Loucy (cell line): ENCODE measurements at regions not wholly inside any gene's neighbourhood (a gene's known extent, or its start where the extent isn't known, plus 50 kb on each side); places are given as distances from the start of the nearest gene placed in this dataset.

Source experiments
- H2AFZ ChIP-seq: fragments of 200-600 bp; sonication (generic); 2 replicates; pipeline ENCODE4 v1.6.0; 2016; ENCODE audit warnings: antibody characterized with exemption, mild to moderate bottlenecking, low read length, moderate library complexity
- H3F3A ChIP-seq: fragments of 200-600 bp; 2 replicates; pipeline ENCODE4 v1.6.0; 2016; ENCODE audit warnings: antibody characterized with exemption, low read depth, mild to moderate bottlenecking
- H3K27me3 ChIP-seq: fragments of 200-600 bp; sonication (generic); 2 replicates; pipeline ENCODE4 v1.6.1; 2014; ENCODE audit warnings: low read length, mild to moderate bottlenecking; ENCODE audit not compliant: insufficient read depth, poor library complexity, severe bottlenecking
- H3K36me3 ChIP-seq: fragments of 200-600 bp; sonication (generic); 2 replicates; pipeline ENCODE4 v1.6.1; 2016; ENCODE audit warnings: low read length; ENCODE audit not compliant: insufficient read depth
- H3K4me1 ChIP-seq: fragments of 200-600 bp; sonication (generic); 2 replicates; pipeline ENCODE4 v1.5.1; 2014; ENCODE audit warnings: low read length, mild to moderate bottlenecking; ENCODE audit not compliant: insufficient read depth, poor library complexity, severe bottlenecking
- H3K4me2 ChIP-seq: fragments of 200-600 bp; sonication (generic); 2 replicates; pipeline ENCODE4 v1.6.0; 2014; ENCODE audit warnings: antibody characterized with exemption, low read length, low read depth, mild to moderate bottlenecking; ENCODE audit not compliant: poor library complexity, severe bottlenecking
- H3K4me3 ChIP-seq: fragments of 200-600 bp; sonication (generic); 2 replicates; pipeline ENCODE4 v1.5.1; 2014; ENCODE audit warnings: low read length, mild to moderate bottlenecking, mixed read lengths; ENCODE audit not compliant: poor library complexity, severe bottlenecking
- H3K79me2 ChIP-seq: fragments of 200-600 bp; sonication (generic); 2 replicates; pipeline ENCODE4 v1.6.1; 2014; ENCODE audit warnings: low read length; ENCODE audit not compliant: insufficient read depth
- H3K9ac ChIP-seq: fragments of 200-600 bp; sonication (generic); 2 replicates; pipeline ENCODE4 v1.6.0; 2014; ENCODE audit warnings: mild to moderate bottlenecking, low read depth, low read length, moderate library complexity; ENCODE audit not compliant: poor library complexity, severe bottlenecking
- H3K9me2 ChIP-seq: fragments of 200-600 bp; sonication (generic); replicated peaks from 2 replicates; pipeline ENCODE4 v1.6.1; 2016; ENCODE audit warnings: low read depth, low read length, mixed read lengths
- H3K9me3 ChIP-seq: fragments of 200-600 bp; sonication (generic); 2 replicates; pipeline ENCODE4 v1.6.1; 2014; ENCODE audit warnings: mild to moderate bottlenecking, antibody characterized with exemption, low read length, low read depth; ENCODE audit not compliant: insufficient read depth
- H4K20me1 ChIP-seq: fragments of 200-600 bp; sonication (generic); 2 replicates; pipeline ENCODE4 v1.6.0; 2014; ENCODE audit warnings: antibody characterized with exemption, low read length, mild to moderate bottlenecking; ENCODE audit not compliant: insufficient read depth, poor library complexity, severe bottlenecking
- CTCF ChIP-seq: fragments of 200-600 bp; sonication (generic); conservative IDR thresholded peaks from 2 replicates; pipeline ENCODE4 v1.5.1; 2014; ENCODE audit warnings: mild to moderate bottlenecking, antibody characterized with exemption, low read length
- EZH2phosphoT487 ChIP-seq: fragments of 200-600 bp; IDR thresholded peaks from 2 replicates; pipeline ENCODE4 v1.6.1; 2018; ENCODE audit warnings: antibody characterized with exemption, mild to moderate bottlenecking, moderate library complexity, borderline replicate concordance

- no peaks in the 10 kb centered on the region for H4K20me1 ChIP-seq
- H3K9me3 ChIP-seq, result no peaks in the 10 kb centered on the region
- no peak overlapping the region for H3K9ac ChIP-seq
- no peaks in the 10 kb centered on the region for H3K79me2 ChIP-seq
- H3K9me2 ChIP-seq, result no peaks in the 10 kb centered on the region
- H3K36me3 ChIP-seq, result no peaks in the 10 kb centered on the region
- no peak for TF ChIP-seq EZH2phosphoT487
- TF ChIP-seq CTCF, result no peak
- no peaks in the 10 kb centered on the region for H3F3A ChIP-seq
- no peak overlapping the region for H3K4me3 ChIP-seq
- no peak overlapping the region for H2AFZ ChIP-seq
- no peak overlapping the region for H3K4me2 ChIP-seq
- H3K4me1 ChIP-seq, result no peaks in the 10 kb centered on the region
- no peaks in the 10 kb centered on the region for H3K27me3 ChIP-seq
These were observed 61.0 kb downstream of the CTSL start for GRCh38 chr9:87786876-87787275.

- Histone ChIP-seq H3K4me3 (no peak overlapping the region), H3K4me1 (no peaks in the 10 kb centered on the region), H3K4me2 (no peak overlapping the region), H3F3A (no peaks in the 10 kb centered on the region), H3K9me2 (no peaks in the 10 kb centered on the region), H3K79me2 (no peaks in the 10 kb centered on the region), H3K9ac (no peak overlapping the region), H3K36me3 (no peaks in the 10 kb centered on the region), H3K9me3 (no peaks in the 10 kb centered on the region), H4K20me1 (no peaks in the 10 kb centered on the region), H3K27me3 (no peaks in the 10 kb centered on the region), H2AFZ (no peak overlapping the region)
- TF ChIP-seq CTCF (no peak), EZH2phosphoT487 (no peak)
These were observed 61.8 kb downstream of the CTSL start for GRCh38 chr9:87787735-87788134.

- Histone ChIP-seq H3K27me3 (no peaks in the 10 kb centered on the region), H3K4me3 (no peak overlapping the region), H3K4me1 (no peaks in the 10 kb centered on the region), H2AFZ (no peak overlapping the region), H3K36me3 (no peaks in the 10 kb centered on the region), H3K4me2 (peak overlapping the region; percentile 7), H3K79me2 (no peaks in the 10 kb centered on the region), H3K9ac (no peak overlapping the region), H3F3A (no peaks in the 10 kb centered on the region), H3K9me2 (no peaks in the 10 kb centered on the region), H3K9me3 (no peaks in the 10 kb centered on the region), H4K20me1 (no peaks in the 10 kb centered on the region)
- TF ChIP-seq CTCF (no peak), EZH2phosphoT487 (no peak)
These were observed 66.9 kb downstream of the CTSL start for GRCh38 chr9:87792831-87793288.
